Endothelial cell of umbilical vein (primary cell): ENCODE measurements at regions not wholly inside any gene's neighbourhood (a gene's known extent, or its start where the extent isn't known, plus 50 kb on each side); places are given as distances from the start of the nearest gene placed in this dataset.

ENCODE experiments used
- FOS ChIP-seq: IDR thresholded peaks from 2 replicates; pipeline ENCODE4 v1.6.1; 2011; ENCODE audit warnings: mild to moderate bottlenecking, low read length, moderate library complexity, borderline replicate concordance; ENCODE audit not compliant: insufficient read depth
- GATA2 ChIP-seq: IDR thresholded peaks from 2 replicates; pipeline ENCODE4 v1.7.0; 2011; ENCODE audit warnings: low read depth, mild to moderate bottlenecking, moderate library complexity, mixed read lengths, low read length; ENCODE audit not compliant: insufficient read length, insufficient read depth
- JUN ChIP-seq: IDR thresholded peaks from 2 replicates; pipeline ENCODE4 v1.6.1; 2011; ENCODE audit warnings: borderline replicate concordance, low read depth; ENCODE audit not compliant: insufficient read length, insufficient read depth
- POLR2A ChIP-seq: IDR thresholded peaks from 2 replicates; pipeline ENCODE4 v1.6.1; 2012; ENCODE audit warnings: low read depth, mild to moderate bottlenecking, control low read depth, low read length
- TF ChIP-seq, protein P1 (sequence below), 2 donors: IDR thresholded peaks; 1 replicate in 1 of 2; 2 replicates in 1 of 2; pipeline ENCODE4 v1.5.1; 2011; ENCODE audit warnings: low read length in 2 of 2, mild to moderate bottlenecking in 2 of 2, moderate library complexity in 2 of 2, control low read depth in 1 of 2, inconsistent platforms in 1 of 2, low read depth in 1 of 2; ENCODE audit not compliant: insufficient read depth in 1 of 2; ENCODE audit errors: extremely low read depth in 1 of 2
- TF ChIP-seq, protein P2 (sequence below): IDR thresholded peaks from 2 replicates; pipeline ENCODE4 v1.6.1; 2011; ENCODE audit not compliant: insufficient read depth, insufficient read length

DNA sequence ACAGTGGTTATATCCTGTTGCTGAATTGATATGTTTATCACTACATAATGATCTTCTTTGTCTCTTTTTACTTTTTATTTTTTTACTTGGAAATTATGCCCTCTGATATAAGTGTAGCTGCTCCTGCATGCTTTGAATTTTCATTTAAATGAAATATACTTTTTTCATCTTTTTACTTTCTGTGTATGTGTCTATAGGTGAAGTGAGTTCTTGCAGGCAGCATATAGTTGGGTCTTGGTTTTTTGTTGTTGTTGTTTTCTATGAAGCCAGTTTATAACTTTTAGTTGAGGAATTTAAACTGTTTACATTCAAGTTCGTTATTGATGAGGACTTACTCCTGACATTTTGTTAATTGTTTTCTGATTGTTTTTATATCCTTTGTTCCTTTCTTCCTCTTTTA, 103.1 kb upstream of the DOK5 start:
- TF ChIP-seq, protein P1, sequence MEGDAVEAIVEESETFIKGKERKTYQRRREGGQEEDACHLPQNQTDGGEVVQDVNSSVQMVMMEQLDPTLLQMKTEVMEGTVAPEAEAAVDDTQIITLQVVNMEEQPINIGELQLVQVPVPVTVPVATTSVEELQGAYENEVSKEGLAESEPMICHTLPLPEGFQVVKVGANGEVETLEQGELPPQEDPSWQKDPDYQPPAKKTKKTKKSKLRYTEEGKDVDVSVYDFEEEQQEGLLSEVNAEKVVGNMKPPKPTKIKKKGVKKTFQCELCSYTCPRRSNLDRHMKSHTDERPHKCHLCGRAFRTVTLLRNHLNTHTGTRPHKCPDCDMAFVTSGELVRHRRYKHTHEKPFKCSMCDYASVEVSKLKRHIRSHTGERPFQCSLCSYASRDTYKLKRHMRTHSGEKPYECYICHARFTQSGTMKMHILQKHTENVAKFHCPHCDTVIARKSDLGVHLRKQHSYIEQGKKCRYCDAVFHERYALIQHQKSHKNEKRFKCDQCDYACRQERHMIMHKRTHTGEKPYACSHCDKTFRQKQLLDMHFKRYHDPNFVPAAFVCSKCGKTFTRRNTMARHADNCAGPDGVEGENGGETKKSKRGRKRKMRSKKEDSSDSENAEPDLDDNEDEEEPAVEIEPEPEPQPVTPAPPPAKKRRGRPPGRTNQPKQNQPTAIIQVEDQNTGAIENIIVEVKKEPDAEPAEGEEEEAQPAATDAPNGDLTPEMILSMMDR (IDR thresholded peaks at IDR 0.05; ENCODE audit: extremely low read depth in 1 of 2, insufficient read depth in 1 of 2, low read depth in 1 of 2, low read length in 2 of 2), result no peak
- TF ChIP-seq GATA2 (no peak), JUN (no peak), POLR2A (no peak), FOS (no peak)
- TF ChIP-seq, protein P2, sequence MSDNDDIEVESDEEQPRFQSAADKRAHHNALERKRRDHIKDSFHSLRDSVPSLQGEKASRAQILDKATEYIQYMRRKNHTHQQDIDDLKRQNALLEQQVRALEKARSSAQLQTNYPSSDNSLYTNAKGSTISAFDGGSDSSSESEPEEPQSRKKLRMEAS, result no peak
